ENCODE measurements at regions not wholly inside any gene's neighbourhood (a gene's known extent, or its start where the extent isn't known, plus 50 kb on each side); places are given as distances from the start of the nearest gene placed in this dataset.
"Not testable (repeated sequence)": the region's sequence is repeated elsewhere in the genome, so short reads cannot be mapped to it uniquely, and the experiment has no call there.

DNA sequence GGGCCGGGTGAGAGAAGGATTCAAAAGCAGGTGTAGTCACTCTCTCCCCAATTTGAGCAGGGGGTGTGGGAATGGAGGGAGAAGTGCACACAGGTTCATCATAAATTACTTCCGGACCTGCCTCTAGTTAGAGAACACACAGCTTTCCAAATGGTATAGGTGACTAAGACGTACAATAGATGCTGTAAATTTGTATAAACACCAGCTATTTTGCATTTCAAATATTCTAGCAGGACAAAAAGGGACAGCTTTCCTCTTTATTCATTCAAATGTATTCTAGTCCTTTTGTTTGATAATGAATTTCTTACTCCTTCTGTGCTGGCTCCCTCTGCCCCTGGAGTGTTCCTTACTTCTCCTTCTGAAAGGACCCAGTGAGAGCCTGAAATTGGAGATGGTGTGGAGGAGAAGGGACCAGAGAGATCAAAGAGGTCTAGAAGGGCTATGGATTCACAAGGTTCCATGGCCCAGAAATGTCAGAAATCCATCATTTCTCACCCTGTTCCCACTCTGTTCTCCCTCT lies 53.2 kb upstream of the SH3BP4 start:
- TF ChIP-seq, protein P1, sequence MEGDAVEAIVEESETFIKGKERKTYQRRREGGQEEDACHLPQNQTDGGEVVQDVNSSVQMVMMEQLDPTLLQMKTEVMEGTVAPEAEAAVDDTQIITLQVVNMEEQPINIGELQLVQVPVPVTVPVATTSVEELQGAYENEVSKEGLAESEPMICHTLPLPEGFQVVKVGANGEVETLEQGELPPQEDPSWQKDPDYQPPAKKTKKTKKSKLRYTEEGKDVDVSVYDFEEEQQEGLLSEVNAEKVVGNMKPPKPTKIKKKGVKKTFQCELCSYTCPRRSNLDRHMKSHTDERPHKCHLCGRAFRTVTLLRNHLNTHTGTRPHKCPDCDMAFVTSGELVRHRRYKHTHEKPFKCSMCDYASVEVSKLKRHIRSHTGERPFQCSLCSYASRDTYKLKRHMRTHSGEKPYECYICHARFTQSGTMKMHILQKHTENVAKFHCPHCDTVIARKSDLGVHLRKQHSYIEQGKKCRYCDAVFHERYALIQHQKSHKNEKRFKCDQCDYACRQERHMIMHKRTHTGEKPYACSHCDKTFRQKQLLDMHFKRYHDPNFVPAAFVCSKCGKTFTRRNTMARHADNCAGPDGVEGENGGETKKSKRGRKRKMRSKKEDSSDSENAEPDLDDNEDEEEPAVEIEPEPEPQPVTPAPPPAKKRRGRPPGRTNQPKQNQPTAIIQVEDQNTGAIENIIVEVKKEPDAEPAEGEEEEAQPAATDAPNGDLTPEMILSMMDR (IDR thresholded peaks at IDR 0.05; ENCODE audit: unreplicated experiment), result no peak
- Mint-ChIP-seq H3K9me3 (ENCODE audit: unreplicated experiment) (no peaks in the 10 kb centered on the region), H3K27me3 (ENCODE audit: unreplicated experiment) (peaks cover 1% of the 10 kb centered on the region), H3K4me1 (ENCODE audit: unreplicated experiment) (no peaks in the 10 kb centered on the region), H3K4me3 (ENCODE audit: unreplicated experiment) (no peak overlapping the region), H3K27ac (ENCODE audit: unreplicated experiment) (no peak overlapping the region), H3K36me3 (ENCODE audit: low read depth, unreplicated experiment) (no peaks in the 10 kb centered on the region)
- DNase-seq (ENCODE audit: low spot score), result no peak

DNA sequence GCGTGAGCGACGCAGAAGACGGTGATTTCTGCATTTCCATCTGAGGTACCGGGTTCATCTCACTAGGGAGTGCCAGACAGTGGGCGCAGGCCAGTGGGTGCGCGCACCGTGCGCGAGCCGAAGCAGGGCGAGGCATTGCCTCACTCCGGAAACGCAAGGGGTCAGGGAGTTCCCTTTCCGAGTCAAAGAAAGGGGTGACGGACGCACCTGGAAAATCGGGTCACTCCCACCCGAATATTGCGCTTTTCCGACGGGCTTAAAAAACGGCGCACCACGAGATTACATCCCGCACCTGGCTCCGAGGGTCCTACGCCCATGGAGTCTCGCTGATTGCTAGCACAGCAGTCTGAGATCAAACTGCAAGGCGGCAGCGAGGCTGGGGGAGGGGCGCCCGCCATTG lies 63.4 kb upstream of the SH3BP4 start:
- not testable (repeated sequence) for H3K4me3 Mint-ChIP-seq (ENCODE audit: unreplicated experiment); H3K4me1 Mint-ChIP-seq (ENCODE audit: unreplicated experiment); H3K36me3 Mint-ChIP-seq (ENCODE audit: low read depth, unreplicated experiment); DNase-seq (ENCODE audit: low spot score); H3K9me3 Mint-ChIP-seq (ENCODE audit: unreplicated experiment); H3K27me3 Mint-ChIP-seq (ENCODE audit: unreplicated experiment); H3K27ac Mint-ChIP-seq (ENCODE audit: unreplicated experiment)

DNA sequence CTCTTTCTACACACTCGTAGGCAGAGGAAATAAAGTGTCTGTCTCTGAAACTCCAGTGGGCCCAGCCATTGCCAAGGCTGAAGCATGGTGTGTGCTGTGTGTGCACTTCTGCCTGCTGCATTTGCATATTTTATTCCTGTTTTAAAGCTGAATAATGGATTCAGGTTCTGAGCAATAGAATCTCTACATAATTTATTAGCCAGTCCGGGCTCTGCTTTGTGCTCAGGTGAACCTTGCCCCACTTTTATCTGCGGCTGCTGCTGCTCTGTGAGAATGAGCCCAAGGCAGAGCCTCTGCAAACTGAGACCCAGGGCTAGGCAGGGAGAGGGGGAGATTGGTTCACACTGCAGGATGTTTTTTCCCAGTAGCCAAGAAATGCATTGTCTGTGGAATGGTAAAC lies 64.6 kb upstream of the SH3BP4 start:
- DNase-seq (ENCODE audit: low spot score), result no peak
- TF ChIP-seq, protein P1 (IDR thresholded peaks at IDR 0.05; ENCODE audit: unreplicated experiment), result no peak
- Mint-ChIP-seq H3K36me3 (ENCODE audit: low read depth, unreplicated experiment) (no peaks in the 10 kb centered on the region), H3K27me3 (ENCODE audit: unreplicated experiment) (peaks cover 2% of the 10 kb centered on the region), H3K4me3 (ENCODE audit: unreplicated experiment) (no peak overlapping the region), H3K27ac (ENCODE audit: unreplicated experiment) (no peak overlapping the region), H3K4me1 (ENCODE audit: unreplicated experiment) (no peaks in the 10 kb centered on the region), H3K9me3 (ENCODE audit: unreplicated experiment) (no peaks in the 10 kb centered on the region)

DNA sequence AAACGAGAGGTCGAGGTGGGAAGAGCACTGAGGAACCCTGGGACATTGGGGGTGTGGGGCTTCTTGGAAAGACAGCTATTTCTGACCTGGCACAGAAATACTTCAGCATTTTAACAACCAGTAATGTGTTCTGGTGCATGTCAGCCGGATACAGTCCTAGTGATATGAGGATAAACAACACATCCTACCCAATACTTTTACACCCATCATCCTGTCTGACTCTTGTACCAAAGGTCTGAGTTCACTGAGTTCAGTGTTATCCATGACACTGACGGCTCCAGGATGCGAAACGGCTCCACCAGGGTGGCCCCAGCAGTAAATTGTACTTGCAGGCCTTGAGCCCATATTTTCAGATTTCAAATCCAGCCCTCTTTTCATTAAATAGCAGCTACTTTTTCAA lies 65.9 kb upstream of the SH3BP4 start:
- no peaks in the 10 kb centered on the region for H3K36me3 Mint-ChIP-seq (ENCODE audit: low read depth, unreplicated experiment)
- TF ChIP-seq, protein P1 (IDR thresholded peaks at IDR 0.05; ENCODE audit: unreplicated experiment), result no peak
- peaks cover 2% of the 10 kb centered on the region for H3K27me3 Mint-ChIP-seq (ENCODE audit: unreplicated experiment)
- H3K4me1 Mint-ChIP-seq (ENCODE audit: unreplicated experiment), result no peaks in the 10 kb centered on the region
- no peak overlapping the region for H3K27ac Mint-ChIP-seq (ENCODE audit: unreplicated experiment)
- no peaks in the 10 kb centered on the region for H3K9me3 Mint-ChIP-seq (ENCODE audit: unreplicated experiment)
- DNase-seq (ENCODE audit: low spot score), result no peak
- H3K4me3 Mint-ChIP-seq (ENCODE audit: unreplicated experiment), result no peak overlapping the region

DNA sequence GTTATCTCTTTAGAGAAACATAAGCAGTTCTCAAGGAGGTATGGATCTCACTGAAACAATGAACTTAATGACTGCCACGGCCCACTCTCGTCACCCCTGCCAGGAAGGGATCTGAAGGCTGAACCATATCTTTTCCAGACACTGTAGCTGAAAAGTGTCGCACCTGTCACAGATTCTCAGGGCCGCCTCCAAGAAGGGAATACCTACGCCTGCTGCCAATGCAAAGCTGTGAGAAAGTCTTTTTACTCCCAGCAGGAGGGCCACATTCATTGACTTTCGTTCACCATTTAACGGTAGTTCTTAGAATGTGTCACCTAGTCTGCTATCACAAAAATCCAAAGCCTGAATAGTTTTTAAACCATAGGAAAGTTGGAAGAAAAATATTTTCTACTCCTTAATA lies 66.7 kb upstream of the SH3BP4 start:
- no peaks in the 10 kb centered on the region for H3K36me3 Mint-ChIP-seq (ENCODE audit: low read depth, unreplicated experiment)
- H3K27ac Mint-ChIP-seq (ENCODE audit: unreplicated experiment), result no peak overlapping the region
- TF ChIP-seq, protein P1 (IDR thresholded peaks at IDR 0.05; ENCODE audit: unreplicated experiment), result no peak
- H3K9me3 Mint-ChIP-seq (ENCODE audit: unreplicated experiment), result no peaks in the 10 kb centered on the region
- H3K4me1 Mint-ChIP-seq (ENCODE audit: unreplicated experiment), result no peaks in the 10 kb centered on the region
- DNase-seq (ENCODE audit: low spot score), result no peak
- no peak overlapping the region for H3K4me3 Mint-ChIP-seq (ENCODE audit: unreplicated experiment)
- peaks cover 2% of the 10 kb centered on the region for H3K27me3 Mint-ChIP-seq (ENCODE audit: unreplicated experiment)

DNA sequence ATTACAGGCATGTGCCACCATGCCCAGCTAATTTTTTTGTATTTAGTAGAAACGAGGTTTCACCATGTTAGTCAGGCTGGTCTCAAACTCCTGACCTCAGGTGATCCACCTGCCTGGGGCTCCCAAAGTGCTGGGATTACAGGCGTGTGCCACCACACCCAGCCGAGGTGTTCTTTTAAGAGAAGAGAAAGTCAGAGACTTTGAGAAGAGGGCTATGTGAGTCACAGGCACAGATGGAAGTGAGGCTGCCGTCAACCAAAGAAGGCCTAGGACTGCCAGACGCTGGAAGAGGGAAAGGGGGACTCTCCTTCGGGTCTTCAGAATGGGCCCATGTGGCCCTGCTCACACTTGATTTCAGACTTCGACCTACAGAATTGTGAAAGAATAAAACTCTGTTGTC lies 67.2 kb upstream of the SH3BP4 start:
- no peak for DNase-seq (ENCODE audit: low spot score)
- Mint-ChIP-seq H3K27ac (ENCODE audit: unreplicated experiment) (no peak overlapping the region), H3K4me1 (ENCODE audit: unreplicated experiment) (no peaks in the 10 kb centered on the region), H3K9me3 (ENCODE audit: unreplicated experiment) (no peaks in the 10 kb centered on the region), H3K36me3 (ENCODE audit: low read depth, unreplicated experiment) (no peaks in the 10 kb centered on the region), H3K27me3 (ENCODE audit: unreplicated experiment) (peaks cover 2% of the 10 kb centered on the region), H3K4me3 (ENCODE audit: unreplicated experiment) (no peak overlapping the region)
- TF ChIP-seq, protein P1 (IDR thresholded peaks at IDR 0.05; ENCODE audit: unreplicated experiment), result no peak
